K562 (cell line): ENCODE measurements at regions not wholly inside any gene's neighbourhood (a gene's known extent, or its start where the extent isn't known, plus 50 kb on each side); places are given as distances from the start of the nearest gene placed in this dataset.

ENCODE experiments used
- CXXC5 ChIP-seq: fragments of 250-450 bp; sonication (Bioruptor Pico); IDR thresholded peaks from 2 replicates; pipeline ENCODE4 v1.8.0; 2022; ENCODE audit warnings: inconsistent platforms, mild to moderate bottlenecking, moderate library complexity
- EGR1 ChIP-seq: fragments of 450-650 bp; conservative IDR thresholded peaks from 2 replicates; pipeline ENCODE4 v1.6.1; 2017; ENCODE audit warnings: mild to moderate bottlenecking
- ELF1 ChIP-seq: fragments of 200-800 bp; sonication (Bioruptor generic); IDR thresholded peaks from 2 replicates; pipeline ENCODE4 v1.6.1; 2016; ENCODE audit warnings: missing genetic modification characterization, missing compliant biosample characterization
- FUS ChIP-seq: fragments of 200-400 bp; formaldehyde crosslinking; optimal IDR thresholded peaks from 2 replicates; pipeline ENCODE3; 2017; ENCODE audit warnings: low read depth, low read length
- GTF2F1 ChIP-seq: IDR thresholded peaks from 2 replicates; pipeline ENCODE4 v1.6.1; 2011; ENCODE audit warnings: low read depth, low read length, improper control_type of control experiment
- KDM4B ChIP-seq, 2 experiments: fragments of 450-650 bp in 1 of 2; sonication (generic) in 1 of 2; IDR thresholded peaks; 2 replicates each; pipeline ENCODE4 v1.6.1; 2016 to 2017; ENCODE audit warnings: borderline replicate concordance in 2 of 2, antibody characterized with exemption in 1 of 2, low read depth in 1 of 2, mild to moderate bottlenecking in 1 of 2
- MCM2 ChIP-seq: fragments of 450-650 bp; IDR thresholded peaks from 2 replicates; pipeline ENCODE4 v1.6.1; 2017; ENCODE audit warnings: low read depth, mild to moderate bottlenecking
- NFXL1 ChIP-seq: fragments of 450-650 bp; formaldehyde crosslinking; IDR thresholded peaks from 2 replicates; pipeline ENCODE4 v1.4.0; 2021; ENCODE audit warnings: mild to moderate bottlenecking
- PML ChIP-seq: IDR thresholded peaks from 2 replicates; pipeline ENCODE4 v1.6.1; 2012; ENCODE audit warnings: low read length, inconsistent platforms
- RFX1 ChIP-seq: fragments of 450-650 bp; IDR thresholded peaks from 2 replicates; pipeline ENCODE4 v1.6.1; 2016; ENCODE audit warnings: mild to moderate bottlenecking, moderate library complexity
- SAP30 ChIP-seq: fragments of 200-600 bp; sonication (generic); IDR thresholded peaks from 2 replicates; pipeline ENCODE4 v1.6.1; 2012; ENCODE audit warnings: borderline replicate concordance, low read depth, mild to moderate bottlenecking, moderate library complexity, low read length, control low read depth, inconsistent platforms; ENCODE audit not compliant: insufficient read depth, poor library complexity, severe bottlenecking
- SIN3A ChIP-seq, 2 experiments: fragments of 150-350 bp in 1 of 2; IDR thresholded peaks; 2 replicates each; pipeline ENCODE4 v1.6.1; 2011 to 2016; ENCODE audit warnings: borderline replicate concordance in 2 of 2, low read depth in 2 of 2, low read length in 2 of 2, mild to moderate bottlenecking in 2 of 2, moderate library complexity in 2 of 2; ENCODE audit not compliant: control insufficient read depth in 1 of 2
- TEAD4 ChIP-seq, 2 experiments: sonication (generic) in 1 of 2; formaldehyde crosslinking in 1 of 2; IDR thresholded peaks; 2 replicates each; pipeline versions ENCODE4 v1.6.1 to v1.8.0; 2012 to 2022; ENCODE audit warnings: borderline replicate concordance in 1 of 2, inconsistent platforms in 1 of 2, low read length in 1 of 2, mild to moderate bottlenecking in 1 of 2, missing genetic modification reagents in 1 of 2
- ZNF175 ChIP-seq: fragments of 200-800 bp; sonication (Bioruptor generic); IDR thresholded peaks from 2 replicates; pipeline ENCODE4 v1.6.1; 2016; ENCODE audit warnings: low read depth, mild to moderate bottlenecking, missing genetic modification characterization, missing compliant biosample characterization
- ZNF212 ChIP-seq: fragments of 450-650 bp; formaldehyde crosslinking; IDR thresholded peaks from 2 replicates; pipeline ENCODE4 v1.4.0; 2020; ENCODE audit warnings: mild to moderate bottlenecking
- ZNF445 ChIP-seq: fragments of 250-450 bp; sonication (Bioruptor Pico); IDR thresholded peaks from 2 replicates; pipeline ENCODE4 v1.4.0; 2020; ENCODE audit warnings: low read depth, mild to moderate bottlenecking, moderate library complexity
- ZNF57 ChIP-seq: fragments of 450-650 bp; formaldehyde crosslinking; IDR thresholded peaks from 2 replicates; pipeline ENCODE4 v1.4.0; 2020; ENCODE audit warnings: mild to moderate bottlenecking, moderate library complexity
- ZNF75A ChIP-seq: fragments of 450-650 bp; formaldehyde crosslinking; IDR thresholded peaks from 2 replicates; pipeline ENCODE4 v1.4.0; 2020; ENCODE audit warnings: mild to moderate bottlenecking
- TF ChIP-seq, protein P1 (sequence below), 3 experiments: fragments of 200-800 bp in 1 of 3; sonication (Bioruptor generic) in 1 of 3; sonication (generic) in 1 of 3; formaldehyde crosslinking in 1 of 3; IDR thresholded peaks; 2 replicates each; pipeline versions ENCODE4 v1.6.1 to v1.8.0; 2016 to 2022; ENCODE audit warnings: mild to moderate bottlenecking in 2 of 3, missing compliant biosample characterization in 2 of 3, missing genetic modification characterization in 2 of 3, missing genetic modification reagents in 1 of 3
- TF ChIP-seq, protein P2 (sequence below): fragments of 250-450 bp; sonication (Bioruptor Pico); IDR thresholded peaks from 2 replicates; pipeline ENCODE4 v1.9.0; 2021; ENCODE audit warnings: mild to moderate bottlenecking, inconsistent platforms
- TF ChIP-seq, protein P3 (sequence below): fragments of 450-650 bp; IDR thresholded peaks from 2 replicates; pipeline ENCODE4 v1.6.1; 2018; ENCODE audit warnings: mild to moderate bottlenecking, low read depth; ENCODE audit not compliant: partially characterized antibody
- TF ChIP-seq, protein P4 (sequence below): fragments of 250-450 bp; sonication (Bioruptor Pico); IDR thresholded peaks from 2 replicates; pipeline ENCODE4 v1.4.0; 2020; ENCODE audit warnings: borderline replicate concordance

DNA sequence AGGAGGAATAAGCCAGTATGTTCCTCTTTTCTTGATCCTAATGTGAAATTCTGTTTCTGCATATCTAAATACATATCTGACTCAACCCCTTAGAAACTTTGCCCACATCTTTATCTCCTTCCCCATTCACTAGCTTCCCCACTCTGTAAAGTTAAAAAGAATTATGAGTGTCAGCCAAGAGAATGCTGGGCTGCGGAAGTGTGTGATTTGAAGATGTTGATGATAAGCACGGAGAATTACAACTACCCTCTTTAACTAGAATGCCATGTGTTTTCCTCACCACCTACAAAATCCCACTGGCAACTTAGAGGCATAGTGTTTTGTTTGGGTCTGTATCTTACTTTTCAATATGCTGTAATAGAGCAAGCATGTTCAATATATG, 490.4 kb upstream of the FANCL start (continued):
- TF ChIP-seq SAP30, result no peak
- no peak for TF ChIP-seq ZNF75A
- TF ChIP-seq ZNF445 (CRISPR knock-in tag), result no peak
- peak; percentile 69 for TF ChIP-seq ELF1 (tag)
- TF ChIP-seq, protein P1, sequence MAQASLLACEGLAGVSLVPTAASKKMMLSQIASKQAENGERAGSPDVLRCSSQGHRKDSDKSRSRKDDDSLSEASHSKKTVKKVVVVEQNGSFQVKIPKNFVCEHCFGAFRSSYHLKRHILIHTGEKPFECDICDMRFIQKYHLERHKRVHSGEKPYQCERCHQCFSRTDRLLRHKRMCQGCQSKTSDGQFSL (CRISPR knock-in tag; IDR thresholded peaks at IDR 0.05), result no peak
- TF ChIP-seq, protein P1 (tag; IDR thresholded peaks at IDR 0.05), result no peak
- no peak for TF ChIP-seq EGR1
- TF ChIP-seq FUS, result no peak
- TF ChIP-seq MCM2, result no peak
- TF ChIP-seq, protein P2, sequence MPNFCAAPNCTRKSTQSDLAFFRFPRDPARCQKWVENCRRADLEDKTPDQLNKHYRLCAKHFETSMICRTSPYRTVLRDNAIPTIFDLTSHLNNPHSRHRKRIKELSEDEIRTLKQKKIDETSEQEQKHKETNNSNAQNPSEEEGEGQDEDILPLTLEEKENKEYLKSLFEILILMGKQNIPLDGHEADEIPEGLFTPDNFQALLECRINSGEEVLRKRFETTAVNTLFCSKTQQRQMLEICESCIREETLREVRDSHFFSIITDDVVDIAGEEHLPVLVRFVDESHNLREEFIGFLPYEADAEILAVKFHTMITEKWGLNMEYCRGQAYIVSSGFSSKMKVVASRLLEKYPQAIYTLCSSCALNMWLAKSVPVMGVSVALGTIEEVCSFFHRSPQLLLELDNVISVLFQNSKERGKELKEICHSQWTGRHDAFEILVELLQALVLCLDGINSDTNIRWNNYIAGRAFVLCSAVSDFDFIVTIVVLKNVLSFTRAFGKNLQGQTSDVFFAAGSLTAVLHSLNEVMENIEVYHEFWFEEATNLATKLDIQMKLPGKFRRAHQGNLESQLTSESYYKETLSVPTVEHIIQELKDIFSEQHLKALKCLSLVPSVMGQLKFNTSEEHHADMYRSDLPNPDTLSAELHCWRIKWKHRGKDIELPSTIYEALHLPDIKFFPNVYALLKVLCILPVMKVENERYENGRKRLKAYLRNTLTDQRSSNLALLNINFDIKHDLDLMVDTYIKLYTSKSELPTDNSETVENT (CRISPR knock-in tag), result no peak
- no peak for TF ChIP-seq ZNF212
- TF ChIP-seq RFX1, result no peak
- TF ChIP-seq, protein P3, sequence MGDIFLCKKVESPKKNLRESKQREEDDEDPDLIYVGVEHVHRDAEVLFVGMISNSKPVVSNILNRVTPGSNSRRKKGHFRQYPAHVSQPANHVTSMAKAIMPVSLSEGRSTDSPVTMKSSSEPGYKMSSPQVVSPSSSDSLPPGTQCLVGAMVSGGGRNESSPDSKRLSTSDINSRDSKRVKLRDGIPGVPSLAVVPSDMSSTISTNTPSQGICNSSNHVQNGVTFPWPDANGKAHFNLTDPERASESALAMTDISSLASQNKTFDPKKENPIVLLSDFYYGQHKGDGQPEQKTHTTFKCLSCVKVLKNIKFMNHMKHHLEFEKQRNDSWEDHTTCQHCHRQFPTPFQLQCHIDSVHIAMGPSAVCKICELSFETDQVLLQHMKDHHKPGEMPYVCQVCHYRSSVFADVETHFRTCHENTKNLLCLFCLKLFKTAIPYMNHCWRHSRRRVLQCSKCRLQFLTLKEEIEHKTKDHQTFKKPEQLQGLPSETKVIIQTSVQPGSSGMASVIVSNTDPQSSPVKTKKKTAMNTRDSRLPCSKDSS, result no peak
- peak; percentile 77 for TF ChIP-seq CXXC5
- no peak for TF ChIP-seq NFXL1 (CRISPR knock-in tag)
- no peak for TF ChIP-seq GTF2F1
- TF ChIP-seq, protein P4, sequence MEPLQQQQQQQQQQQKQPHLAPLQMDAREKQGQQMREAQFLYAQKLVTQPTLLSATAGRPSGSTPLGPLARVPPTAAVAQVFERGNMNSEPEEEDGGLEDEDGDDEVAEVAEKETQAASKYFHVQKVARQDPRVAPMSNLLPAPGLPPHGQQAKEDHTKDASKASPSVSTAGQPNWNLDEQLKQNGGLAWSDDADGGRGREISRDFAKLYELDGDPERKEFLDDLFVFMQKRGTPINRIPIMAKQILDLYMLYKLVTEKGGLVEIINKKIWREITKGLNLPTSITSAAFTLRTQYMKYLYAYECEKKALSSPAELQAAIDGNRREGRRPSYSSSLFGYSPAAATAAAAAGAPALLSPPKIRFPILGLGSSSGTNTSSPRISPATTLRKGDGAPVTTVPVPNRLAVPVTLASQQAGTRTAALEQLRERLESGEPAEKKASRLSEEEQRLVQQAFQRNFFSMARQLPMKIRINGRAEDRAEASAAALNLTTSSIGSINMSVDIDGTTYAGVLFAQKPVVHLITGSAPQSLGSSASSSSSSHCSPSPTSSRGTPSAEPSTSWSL (CRISPR knock-in tag), result no peak
- no peak for TF ChIP-seq SIN3A (IDR thresholded peaks at IDR 0.05; ENCODE audit: borderline replicate concordance in 2 of 2, control insufficient read depth in 1 of 2, low read depth in 2 of 2, low read length in 2 of 2)
- no peak for TF ChIP-seq KDM4B (IDR thresholded peaks at IDR 0.05; ENCODE audit: borderline replicate concordance in 2 of 2, low read depth in 1 of 2)
- TF ChIP-seq PML, result peak; percentile 88
- no peak for TF ChIP-seq ZNF57 (CRISPR knock-in tag)
- peak; percentile 57 for TF ChIP-seq ZNF175 (CRISPR knock-in tag)
- peak; percentile 97 for TF ChIP-seq TEAD4 (IDR thresholded peaks at IDR 0.05; ENCODE audit: low read length)
- TF ChIP-seq TEAD4 (CRISPR knock-in tag; IDR thresholded peaks at IDR 0.05; ENCODE audit: borderline replicate concordance), result no peak
